ENCODE measurements at regions not wholly inside any gene's neighbourhood (a gene's known extent, or its start where the extent isn't known, plus 50 kb on each side); places are given as distances from the start of the nearest gene placed in this dataset.

DNA sequence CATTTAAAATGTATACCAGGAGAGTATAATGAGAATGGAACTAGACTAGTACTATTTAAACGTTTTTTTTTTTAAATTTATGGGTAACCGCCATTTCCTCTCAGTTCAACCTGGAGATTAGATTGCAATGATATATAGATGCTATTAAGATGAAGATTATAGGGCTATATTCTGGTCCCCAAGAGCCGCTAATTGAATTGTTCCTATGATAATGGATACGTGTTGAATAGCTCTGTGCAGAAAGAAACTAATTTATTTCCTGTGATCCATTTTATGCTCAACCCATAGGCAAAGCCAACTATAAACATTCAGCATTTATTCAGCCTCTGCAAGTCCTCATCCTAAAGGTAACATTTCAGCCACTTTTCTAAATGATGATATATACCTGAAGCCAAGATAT, 1595.1 kb upstream of the SEL1L start:
- intact Hi-C loops (cut with micrococcal nuclease) (no loop called here), dilution Hi-C loops (cut with MboI; ENCODE audit: extremely low pct_ligation_motif_present, low sequenced_read_pairs) (no loop called here)
- Histone ChIP-seq H2AFZ (ENCODE audit: low read depth, low read length) (no peak overlapping the region), H3K4me2 (ENCODE audit: insufficient read depth, low read length) (no peak overlapping the region), H3K9me3 (replicated peaks; ENCODE audit: control insufficient read depth, insufficient read depth, low read length) (peaks cover 1% of the 10 kb centered on the region), H3K36me3 (ENCODE audit: control insufficient read depth in 2 of 2, extremely low read depth in 1 of 2, insufficient read depth in 2 of 2, low read length in 2 of 2) (no peaks in the 10 kb centered on the region), H3K27me3 (ENCODE audit: control insufficient read depth in 2 of 2, insufficient read depth in 2 of 2, low read length in 2 of 2) (no peaks in the 10 kb centered on the region), H3K9me1 (replicated peaks; ENCODE audit: control insufficient read depth, extremely low read depth, insufficient read depth, low read length) (no peaks in the 10 kb centered on the region), H3K4me1 (ENCODE audit: control insufficient read depth, extremely low read depth, insufficient read depth, low read length) (no peaks in the 10 kb centered on the region), H3K4me3 (replicated peaks in 1 of 3; ENCODE audit: insufficient read depth in 1 of 3, low read depth in 1 of 3, low read length in 3 of 3) (no peak overlapping the region), H3K79me2 (ENCODE audit: control insufficient read depth, insufficient read depth, low read length) (no peaks in the 10 kb centered on the region), H3K9ac (replicated peaks; ENCODE audit: extremely low read depth, insufficient read depth, low read length) (no peak overlapping the region), H4K20me1 (replicated peaks; ENCODE audit: control insufficient read depth, extremely low read depth, insufficient read depth, low read length) (no peaks in the 10 kb centered on the region), H3K27ac (ENCODE audit: insufficient read depth, low read depth, low read length) (no peak overlapping the region)
- ChIA-PET CTCF (no interaction called here), POLR2A (no interaction called here)
- TF ChIP-seq EZH2 (IDR thresholded peaks at IDR 0.05; ENCODE audit: borderline replicate concordance, low read depth, low read length, severe bottlenecking) (no peak), POLR2AphosphoS5 (IDR thresholded peaks at IDR 0.05; ENCODE audit: insufficient read depth, low read depth, low read length) (no peak), MYC (IDR thresholded peaks at IDR 0.05; ENCODE audit: low read depth, low read length) (no peak), FOS (IDR thresholded peaks at IDR 0.05; ENCODE audit: borderline replicate concordance, insufficient read depth, low read length) (no peak), POLR2A (IDR thresholded peaks at IDR 0.05; ENCODE audit: low read depth, low read length) (no peak), GATA2 (IDR thresholded peaks at IDR 0.05; ENCODE audit: insufficient read depth, insufficient read length, low read depth, low read length) (no peak), JUN (IDR thresholded peaks at IDR 0.05; ENCODE audit: borderline replicate concordance, insufficient read depth, insufficient read length, low read depth) (no peak)
- TF ChIP-seq, protein P1, sequence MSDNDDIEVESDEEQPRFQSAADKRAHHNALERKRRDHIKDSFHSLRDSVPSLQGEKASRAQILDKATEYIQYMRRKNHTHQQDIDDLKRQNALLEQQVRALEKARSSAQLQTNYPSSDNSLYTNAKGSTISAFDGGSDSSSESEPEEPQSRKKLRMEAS (IDR thresholded peaks at IDR 0.05; ENCODE audit: insufficient read depth, insufficient read length): no peak
- TF ChIP-seq, protein P2, sequence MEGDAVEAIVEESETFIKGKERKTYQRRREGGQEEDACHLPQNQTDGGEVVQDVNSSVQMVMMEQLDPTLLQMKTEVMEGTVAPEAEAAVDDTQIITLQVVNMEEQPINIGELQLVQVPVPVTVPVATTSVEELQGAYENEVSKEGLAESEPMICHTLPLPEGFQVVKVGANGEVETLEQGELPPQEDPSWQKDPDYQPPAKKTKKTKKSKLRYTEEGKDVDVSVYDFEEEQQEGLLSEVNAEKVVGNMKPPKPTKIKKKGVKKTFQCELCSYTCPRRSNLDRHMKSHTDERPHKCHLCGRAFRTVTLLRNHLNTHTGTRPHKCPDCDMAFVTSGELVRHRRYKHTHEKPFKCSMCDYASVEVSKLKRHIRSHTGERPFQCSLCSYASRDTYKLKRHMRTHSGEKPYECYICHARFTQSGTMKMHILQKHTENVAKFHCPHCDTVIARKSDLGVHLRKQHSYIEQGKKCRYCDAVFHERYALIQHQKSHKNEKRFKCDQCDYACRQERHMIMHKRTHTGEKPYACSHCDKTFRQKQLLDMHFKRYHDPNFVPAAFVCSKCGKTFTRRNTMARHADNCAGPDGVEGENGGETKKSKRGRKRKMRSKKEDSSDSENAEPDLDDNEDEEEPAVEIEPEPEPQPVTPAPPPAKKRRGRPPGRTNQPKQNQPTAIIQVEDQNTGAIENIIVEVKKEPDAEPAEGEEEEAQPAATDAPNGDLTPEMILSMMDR (IDR thresholded peaks at IDR 0.05; ENCODE audit: extremely low read depth in 1 of 2, insufficient read depth in 1 of 2, low read depth in 1 of 2, low read length in 2 of 2): no peak
- DNase-seq (ENCODE audit: low read depth, low spot score) (no peak), FAIRE-seq (no peak)
- no TSS peak for BruUV-seq (replicated peaks)
